ENCODE measurements at regions not wholly inside any gene's neighbourhood (a gene's known extent, or its start where the extent isn't known, plus 50 kb on each side); places are given as distances from the start of the nearest gene placed in this dataset.

- no peak for TF ChIP-seq SIN3A (IDR thresholded peaks at IDR 0.05; ENCODE audit: borderline replicate concordance, insufficient read depth, low read length)
- no peak for TF ChIP-seq POLR2AphosphoS5 (IDR thresholded peaks at IDR 0.05; ENCODE audit: low read depth, low read length)
- TF ChIP-seq REST (IDR thresholded peaks at IDR 0.05; ENCODE audit: insufficient read depth in 1 of 2, low read depth in 2 of 2, low read length in 2 of 2) = no peak
- no peak for TF ChIP-seq TAF1 (IDR thresholded peaks at IDR 0.05; ENCODE audit: borderline replicate concordance, insufficient read depth, low read length)
- no peak for TF ChIP-seq FOXP2 (optimal IDR thresholded peaks at IDR 0.05; ENCODE audit: borderline replicate concordance, extremely low read depth, extremely low read length, insufficient read depth)
These were observed 63.0 kb upstream of the HAAO start for GRCh38 chr2:42855221-42855970.

Data from PFSK-1 (cell line).